ENCODE measurements at regions not wholly inside any gene's neighbourhood (a gene's known extent, or its start where the extent isn't known, plus 50 kb on each side); places are given as distances from the start of the nearest gene placed in this dataset.
A peak's percentile ranks its signal among the peaks of the same experiment; 100 is the strongest.
"Not testable (repeated sequence)": the region's sequence is repeated elsewhere in the genome, so short reads cannot be mapped to it uniquely, and the experiment has no call there.

GRCh38 chr16:76612497-76612896 is 335.3 kb downstream of the CNTNAP4 start:
- DNase-seq = no peak

GRCh38 chr16:76614269-76614668 is 337.1 kb downstream of the CNTNAP4 start:
- no peak for DNase-seq

- no peak for DNase-seq
Measured at GRCh38 chr16:76622876-76623275, 345.7 kb downstream of the CNTNAP4 start.

GRCh38 chr16:76634847-76635697 is 357.9 kb downstream of the CNTNAP4 start:
- no peak for DNase-seq

GRCh38 chr16:76639685-76640289 is 362.6 kb downstream of the CNTNAP4 start:
- DNase-seq = peak; percentile 7 to 17

GRCh38 chr16:76650582-76650981 is 373.4 kb downstream of the CNTNAP4 start:
- DNase-seq = no peak

GRCh38 chr16:76653390-76654026 is 376.3 kb downstream of the CNTNAP4 start:
- peak; percentile 68 to 80 for DNase-seq

GRCh38 chr16:76654088-76654820 is 377.1 kb downstream of the CNTNAP4 start:
- no peak for DNase-seq

- no peak for DNase-seq
Measured at GRCh38 chr16:76656994-76657393, 379.8 kb downstream of the CNTNAP4 start.

GRCh38 chr16:76661691-76662235 is 384.6 kb downstream of the CNTNAP4 start:
- no peak for DNase-seq

GRCh38 chr16:76665571-76666275 is 388.5 kb downstream of the CNTNAP4 start:
- DNase-seq = no peak

- DNase-seq = no peak
Measured at GRCh38 chr16:76668207-76668725, 391.1 kb downstream of the CNTNAP4 start.

- no peak for DNase-seq
Measured at GRCh38 chr16:76669288-76669687, 392.1 kb downstream of the CNTNAP4 start.

- DNase-seq = no peak
Measured at GRCh38 chr16:76670125-76670857, 393.1 kb downstream of the CNTNAP4 start.

- DNase-seq = no peak
Measured at GRCh38 chr16:76676356-76676755, 399.2 kb downstream of the CNTNAP4 start.

GRCh38 chr16:76681296-76681695 is 404.1 kb downstream of the CNTNAP4 start:
- DNase-seq = no peak

- no peak for DNase-seq
Measured at GRCh38 chr16:76683051-76683450, 405.9 kb downstream of the CNTNAP4 start.

- no peak for DNase-seq
Measured at GRCh38 chr16:76696876-76697275, 419.7 kb downstream of the CNTNAP4 start.

GRCh38 chr16:76705892-76706291 is 428.7 kb downstream of the CNTNAP4 start:
- no peak for DNase-seq

- DNase-seq = no peak
Measured at GRCh38 chr16:76713191-76713590, 436.0 kb downstream of the CNTNAP4 start.

GRCh38 chr16:76716251-76716650 is 439.1 kb downstream of the CNTNAP4 start:
- DNase-seq = not testable (repeated sequence)

Measured in Kasumi-1 (cell line).